NCI-H2107 treated with DMSO at 0.1 percent for 48 hours (cell line): ENCODE measurements at regions not wholly inside any gene's neighbourhood (a gene's known extent, or its start where the extent isn't known, plus 50 kb on each side); places are given as distances from the start of the nearest gene placed in this dataset.

Experiments
- DNase-seq: peaks from one replicate; lab custom pipeline; 2025; ENCODE audit not compliant: unreplicated experiment; lab: John Stamatoyannopoulos, UW

DNA sequence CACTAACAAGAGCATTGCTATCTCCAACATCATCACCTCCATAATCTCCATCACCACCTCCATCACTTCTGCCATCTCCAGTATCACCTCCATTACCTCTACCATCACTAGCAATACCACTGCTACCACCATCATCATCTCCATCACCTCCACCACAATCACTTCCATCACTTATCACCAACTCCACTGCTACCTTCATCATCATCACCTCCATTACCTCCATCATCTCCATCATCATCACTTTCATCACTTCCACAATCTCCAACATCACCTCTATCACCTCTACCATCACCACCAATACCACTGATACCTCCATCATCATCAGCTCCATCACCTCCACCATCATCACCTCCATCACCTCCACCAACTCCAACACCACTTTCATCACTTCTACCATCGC lies 102.4 kb upstream of the TMEM132C start:
- no peak for DNase-seq

- DNase-seq = no peak
These were observed 101.6 kb upstream of the TMEM132C start for GRCh38 chr12:128165387-128165786.

GRCh38 chr12:128168273-128168672 lies 98.7 kb upstream of the TMEM132C start:
- DNase-seq = no peak

GRCh38 chr12:128170181-128170580 lies 96.8 kb upstream of the TMEM132C start:
- no peak for DNase-seq

- DNase-seq = no peak
These were observed 88.4 kb upstream of the TMEM132C start for GRCh38 chr12:128178565-128178964.

DNA sequence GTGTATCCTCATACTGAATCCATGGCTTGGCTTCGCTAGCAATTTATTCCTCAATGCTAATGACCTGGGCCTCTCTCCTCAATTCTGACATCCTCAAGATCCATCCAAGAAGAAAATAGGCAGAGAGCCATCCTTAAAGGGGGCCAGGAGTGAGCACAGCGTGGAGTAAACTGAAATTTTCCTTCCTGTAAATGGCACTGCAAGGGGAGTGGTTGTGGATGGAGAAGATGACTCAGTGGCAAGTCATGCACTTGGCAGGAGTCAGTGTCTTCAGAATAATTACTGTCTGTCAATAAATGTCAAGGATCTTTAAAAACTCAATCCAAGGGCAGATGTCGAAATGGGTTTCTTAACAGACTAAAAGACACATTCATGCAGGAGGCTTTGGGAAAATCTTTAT lies 88.0 kb upstream of the TMEM132C start:
- DNase-seq = no peak

DNA sequence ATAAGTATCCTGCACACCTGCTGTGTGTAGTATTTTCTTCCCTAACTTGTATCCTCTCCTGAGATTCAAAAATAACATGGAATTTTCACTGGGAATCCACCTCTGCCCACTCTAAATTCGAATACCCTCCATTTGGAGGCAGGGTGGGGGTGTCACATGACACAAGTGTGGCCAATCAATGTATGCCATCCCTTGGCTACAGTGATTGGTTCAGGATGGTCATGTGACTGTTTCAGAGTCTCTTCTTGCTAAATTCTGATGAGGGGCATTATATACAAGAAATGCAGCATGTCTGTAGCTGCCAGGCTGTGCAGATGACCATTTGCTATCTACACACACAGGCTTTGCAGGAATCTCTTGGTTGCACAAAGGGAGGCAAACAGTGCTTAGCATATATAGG lies 86.8 kb upstream of the TMEM132C start:
- DNase-seq = no peak

GRCh38 chr12:128190052-128190451 lies 76.9 kb upstream of the TMEM132C start:
- no peak for DNase-seq

DNA sequence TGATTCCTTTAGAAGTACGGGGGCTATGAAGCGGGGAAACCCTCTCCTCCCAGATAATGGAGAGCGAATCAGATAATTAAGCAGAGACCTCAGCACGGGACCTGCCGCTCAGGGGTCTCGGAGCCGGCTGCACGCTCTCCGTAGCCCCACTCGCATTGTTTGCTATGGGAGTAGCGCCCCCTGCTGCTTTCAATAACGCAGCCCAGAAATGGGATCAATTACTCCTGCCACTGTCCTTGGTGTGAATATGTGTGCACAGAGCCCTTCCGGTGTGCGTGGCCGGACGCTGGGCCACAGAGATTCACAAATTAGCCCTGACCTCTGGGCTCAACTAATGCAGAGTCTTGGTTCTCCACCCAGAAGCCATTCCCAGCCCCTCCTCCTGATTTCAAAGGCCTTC lies 76.4 kb upstream of the TMEM132C start:
- DNase-seq = no peak

GRCh38 chr12:128191380-128191779 lies 75.6 kb upstream of the TMEM132C start:
- DNase-seq = no peak

- DNase-seq = no peak
These were observed 62.3 kb upstream of the TMEM132C start for GRCh38 chr12:128204711-128205110.

GRCh38 chr12:128205145-128205544 lies 61.8 kb upstream of the TMEM132C start:
- no peak for DNase-seq

DNA sequence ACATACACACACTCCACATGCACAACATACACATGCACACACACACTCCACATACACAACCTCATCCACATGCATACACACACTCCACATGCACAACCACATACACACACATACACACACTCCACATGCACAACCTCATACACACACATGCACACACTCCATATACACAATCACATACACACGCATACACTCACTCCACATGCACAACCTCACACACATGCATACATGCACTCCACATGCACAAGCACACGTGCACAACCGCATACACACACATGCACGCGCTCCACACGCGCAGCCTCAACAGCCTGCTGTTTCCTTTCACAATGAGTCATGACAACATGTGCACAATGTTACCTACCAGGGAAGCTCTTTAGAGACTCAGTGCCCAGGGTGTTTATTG lies 61.2 kb upstream of the TMEM132C start:
- DNase-seq = no peak
